GM21825 (cell line): ENCODE measurements at regions not wholly inside any gene's neighbourhood (a gene's known extent, or its start where the extent isn't known, plus 50 kb on each side); places are given as distances from the start of the nearest gene placed in this dataset.

Source experiments
- ATAC-seq: cut with Tn5 transposase; IDR thresholded peaks from one replicate; pipeline ENCODE4 v1.9.1; 2021; ENCODE audit warnings: mild to moderate bottlenecking, moderate library complexity; ENCODE audit not compliant: unreplicated experiment

- ATAC-seq: no peak
Observed at GRCh38 chr6:93083337-93084230, 335.8 kb downstream of the EPHA7 start.

DNA sequence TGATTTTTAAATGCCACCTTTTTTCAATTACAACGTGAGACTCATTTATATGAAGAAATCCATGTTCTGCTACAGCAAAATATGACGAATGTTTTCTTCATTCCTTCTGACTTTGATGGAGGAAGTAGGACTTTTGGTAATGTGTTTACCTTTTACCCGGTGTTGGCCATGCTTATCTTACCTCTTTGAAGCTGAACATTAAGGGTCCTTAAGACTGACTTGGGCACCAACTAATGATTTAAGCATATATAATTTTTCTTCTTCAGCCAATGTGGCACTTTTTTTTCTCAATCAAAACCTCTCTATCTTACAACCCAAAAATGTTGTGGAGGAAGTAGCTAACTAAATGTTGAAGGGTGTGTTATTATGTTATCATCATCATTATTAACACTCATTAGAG lies 337.5 kb downstream of the EPHA7 start:
- ATAC-seq: no peak

DNA sequence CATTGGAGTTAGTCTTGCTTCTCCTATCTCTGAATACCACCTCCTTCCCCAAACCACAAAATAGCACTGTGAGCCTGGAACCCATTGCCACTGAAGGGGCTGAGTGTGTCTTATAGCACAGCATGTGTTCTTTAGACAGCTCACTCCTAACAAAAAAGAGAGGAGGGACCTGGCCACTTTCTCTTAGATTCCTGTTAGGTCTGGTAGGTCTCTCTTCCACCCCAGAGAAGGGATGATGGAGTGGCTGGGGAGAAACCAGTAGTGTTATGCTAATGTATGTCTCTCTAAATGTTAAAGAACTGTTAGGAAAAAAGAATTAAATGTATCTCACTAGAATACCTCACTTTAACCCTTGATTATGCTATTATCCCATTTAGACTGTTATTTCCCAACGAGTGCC lies 340.3 kb downstream of the EPHA7 start:
- no peak for ATAC-seq

DNA sequence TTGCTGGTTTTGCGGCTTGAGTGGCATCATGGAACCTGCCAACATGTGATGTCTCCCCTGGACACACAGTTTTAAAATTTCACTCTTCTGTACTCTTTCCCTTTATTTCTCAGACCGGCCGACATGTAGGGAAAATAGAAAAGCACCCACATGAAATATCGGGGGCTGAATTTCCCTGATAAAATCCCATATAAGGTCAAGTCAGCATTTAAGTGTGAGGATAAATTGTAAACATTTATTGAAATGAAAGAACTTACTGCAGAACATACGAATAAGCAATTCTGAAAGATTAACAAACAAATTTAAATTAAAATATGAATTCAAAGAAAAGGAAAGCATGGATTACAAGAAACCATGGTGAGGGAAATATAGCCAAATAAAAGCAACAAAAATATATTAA lies 345.5 kb downstream of the EPHA7 start:
- no peak for ATAC-seq

DNA sequence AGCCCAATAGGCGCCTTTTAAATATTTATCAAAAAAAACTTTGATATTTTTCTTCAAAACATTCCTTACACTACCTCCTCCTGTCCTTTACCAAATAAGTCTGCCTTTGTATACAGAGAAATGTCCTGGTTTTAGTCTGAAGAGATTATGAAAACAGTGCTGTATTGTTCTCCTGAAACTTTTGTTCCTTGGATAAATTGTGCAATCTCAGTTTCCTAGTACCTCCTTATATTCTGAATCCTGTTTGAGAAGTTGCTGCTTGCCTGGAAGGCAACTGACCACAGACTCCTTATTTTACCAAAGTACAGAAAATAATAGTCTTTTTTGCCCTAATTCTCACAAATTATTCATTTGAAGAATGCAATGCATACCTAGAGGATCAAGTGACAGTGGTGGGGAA lies 349.5 kb downstream of the EPHA7 start:
- ATAC-seq: no peak

GRCh38 chr6:93059911-93060310 lies 359.4 kb downstream of the EPHA7 start:
- ATAC-seq: no peak

- ATAC-seq: no peak
Observed at GRCh38 chr6:93057584-93057983, 361.8 kb downstream of the EPHA7 start.

DNA sequence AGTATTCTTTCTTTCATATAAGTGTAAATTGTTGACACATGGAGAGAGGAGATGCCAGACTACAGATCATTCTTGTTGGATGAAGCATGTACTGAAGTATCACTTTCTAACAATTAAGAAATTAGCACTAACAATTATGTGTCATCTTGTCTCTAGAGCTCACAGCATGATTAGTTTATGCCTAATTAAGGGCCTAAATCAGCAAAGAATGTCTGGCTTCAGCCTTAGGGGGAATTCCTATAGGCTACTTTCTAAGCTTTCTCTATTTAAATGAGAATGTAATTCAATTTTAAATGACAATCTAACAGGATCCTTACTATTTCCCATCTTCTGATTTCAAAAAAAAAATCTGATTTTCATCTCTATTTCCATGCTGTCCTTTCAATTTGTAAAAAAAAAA lies 371.0 kb downstream of the EPHA7 start:
- no peak for ATAC-seq

- no peak for ATAC-seq
Observed at GRCh38 chr6:93047033-93047432, 372.3 kb downstream of the EPHA7 start.

DNA sequence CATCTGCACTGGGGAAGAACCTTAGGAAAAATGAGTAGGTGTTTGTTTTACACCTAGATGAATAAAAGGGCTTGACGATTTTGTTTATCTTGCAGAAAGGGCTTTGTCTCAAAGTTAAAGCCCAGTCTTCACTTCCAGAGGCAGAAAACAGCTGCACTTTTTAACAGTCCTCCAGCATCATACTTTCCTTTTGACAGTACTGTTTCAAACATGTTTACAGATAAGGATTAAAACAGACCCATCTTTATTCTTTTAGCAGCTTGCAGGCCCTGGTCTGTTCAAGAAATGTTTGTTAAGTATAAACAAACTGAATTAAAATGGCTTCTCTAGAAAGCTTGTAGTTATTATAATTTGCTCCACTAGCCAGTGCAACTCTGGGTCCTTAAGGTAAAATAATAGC lies 374.2 kb downstream of the EPHA7 start:
- no peak for ATAC-seq

GRCh38 chr6:93040375-93040774 lies 379.0 kb downstream of the EPHA7 start:
- no peak for ATAC-seq

DNA sequence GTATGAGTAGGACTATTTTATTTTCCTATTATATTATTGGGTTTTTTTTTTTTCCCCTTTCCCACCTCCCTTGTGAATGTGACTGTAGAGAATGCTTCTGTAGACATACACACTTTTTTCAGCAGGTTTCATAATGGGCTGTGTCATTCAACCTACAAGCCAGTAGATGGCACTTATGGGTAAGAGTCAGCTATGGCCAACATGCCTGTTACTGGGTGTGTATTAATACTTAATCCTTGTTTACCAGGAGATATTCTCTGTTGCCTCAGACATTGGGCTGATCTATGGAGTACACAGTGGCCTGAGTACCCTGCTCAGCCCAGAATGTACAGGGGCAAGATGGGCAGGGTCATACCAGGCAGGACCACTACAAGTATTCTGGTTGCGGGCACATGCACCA lies 382.5 kb downstream of the EPHA7 start:
- no peak for ATAC-seq

GRCh38 chr6:93035756-93036155 lies 383.6 kb downstream of the EPHA7 start:
- no peak for ATAC-seq

DNA sequence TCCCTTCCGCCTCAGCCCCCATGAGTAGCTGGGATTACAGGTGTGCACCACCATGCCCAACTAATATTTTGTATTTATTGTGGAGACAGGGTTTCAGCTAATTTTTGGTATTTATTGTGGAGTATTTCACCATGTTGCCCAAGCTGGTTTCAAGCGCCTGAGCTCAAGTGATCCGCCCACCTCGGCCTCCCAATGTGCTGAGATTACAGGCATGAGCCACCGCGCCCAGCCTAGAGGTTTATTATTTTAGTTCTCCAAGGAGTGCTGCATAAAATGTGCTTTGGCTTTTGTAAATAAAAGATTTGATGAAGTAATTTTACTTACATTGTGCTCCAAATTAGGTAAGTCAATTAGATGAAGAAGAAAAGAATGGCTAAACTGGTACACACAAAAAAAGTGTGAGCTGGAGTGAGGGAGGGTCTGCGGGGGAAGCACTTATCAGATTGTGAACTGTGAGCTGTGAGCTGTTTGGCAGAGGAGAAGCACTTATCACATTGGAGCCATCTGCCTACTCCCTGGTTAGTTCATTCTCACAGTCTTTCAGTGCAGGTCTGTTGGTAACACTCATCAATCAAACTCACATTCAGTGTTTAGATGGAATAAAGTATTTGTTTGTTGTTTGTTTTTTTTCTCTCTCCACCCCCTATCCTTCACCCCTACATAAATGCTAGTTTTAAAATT lies 398.0 kb downstream of the EPHA7 start:
- no peak for ATAC-seq

- no peak for ATAC-seq
Observed at GRCh38 chr6:93017626-93018025, 401.7 kb downstream of the EPHA7 start.

DNA sequence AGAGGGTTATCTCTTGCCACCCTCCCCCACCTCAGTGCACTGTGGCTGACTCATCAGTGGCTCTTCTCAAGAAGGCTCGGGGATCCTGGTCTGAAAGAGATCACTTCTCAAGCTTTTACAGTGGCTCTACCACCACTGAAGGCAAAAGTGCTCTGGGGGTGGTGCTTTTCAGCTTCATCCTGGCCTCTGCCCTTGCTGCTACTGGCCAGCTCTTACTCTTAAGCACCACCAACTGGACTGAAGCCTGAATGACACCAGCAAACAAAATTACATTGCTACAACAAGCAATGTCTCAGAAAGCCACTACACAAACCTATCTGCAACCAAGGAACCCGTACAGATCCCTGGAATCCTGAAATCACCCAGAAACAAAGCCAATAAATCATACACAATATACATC lies 402.1 kb downstream of the EPHA7 start:
- ATAC-seq: no peak

GRCh38 chr6:93013054-93013453 lies 406.3 kb downstream of the EPHA7 start:
- no peak for ATAC-seq

- no peak for ATAC-seq
Observed at GRCh38 chr6:93008375-93008774, 411.0 kb downstream of the EPHA7 start.

- ATAC-seq: no peak
Observed at GRCh38 chr6:92989656-92990055, 429.7 kb downstream of the EPHA7 start.

DNA sequence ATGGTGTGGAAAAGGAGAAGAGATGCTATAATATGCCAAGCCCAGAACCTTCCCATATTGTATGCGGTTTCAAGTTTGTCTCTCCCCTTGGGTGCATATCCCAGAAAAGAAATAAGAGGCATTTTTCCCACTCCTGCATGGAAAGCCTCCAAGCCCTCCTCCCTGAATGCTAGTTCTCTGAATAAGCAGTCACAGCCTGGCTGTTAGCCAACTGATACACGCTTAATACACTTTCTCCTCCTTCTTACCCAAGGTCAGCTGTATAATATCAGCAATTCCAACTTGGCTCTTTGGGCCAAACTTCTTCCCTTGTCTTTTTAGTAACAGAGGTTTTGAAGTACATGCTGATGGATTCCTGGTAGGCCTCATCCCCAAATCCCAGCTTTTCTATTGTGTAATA lies 440.1 kb downstream of the EPHA7 start:
- ATAC-seq: no peak

- no peak for ATAC-seq
Observed at GRCh38 chr6:92977018-92977417, 442.3 kb downstream of the EPHA7 start.

DNA sequence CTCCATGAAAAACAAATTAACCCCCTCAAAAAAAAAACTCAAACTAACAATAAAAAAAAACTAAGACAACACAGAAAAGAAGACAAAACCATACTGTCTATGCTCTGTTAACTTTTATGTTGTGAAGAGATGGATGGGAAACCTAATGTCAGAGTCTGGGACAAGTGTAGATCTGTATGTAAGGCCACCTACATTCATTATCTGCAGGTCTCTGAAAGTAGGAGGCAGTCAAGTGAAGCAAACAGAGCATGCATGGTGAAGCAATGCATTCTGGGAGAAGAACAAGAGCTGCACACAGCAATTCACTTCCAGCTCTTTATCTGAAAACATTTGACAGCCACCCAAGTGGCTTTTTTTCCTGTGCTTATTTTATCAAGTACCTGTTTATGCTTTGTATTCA lies 452.0 kb downstream of the EPHA7 start:
- ATAC-seq: no peak
